CD4-positive, alpha-beta T cell (primary cell): ENCODE measurements at regions not wholly inside any gene's neighbourhood (a gene's known extent, or its start where the extent isn't known, plus 50 kb on each side); places are given as distances from the start of the nearest gene placed in this dataset.

ENCODE experiments used
- ATAC-seq: fragments of 200-7000 bp; cut with Tn5 transposase; one replicate; pipeline ENCODE4 v1.10.0; 2022; ENCODE audit warnings: mild to moderate bottlenecking; ENCODE audit not compliant: poor library complexity
- CTCF ChIA-PET: fragments of 350-600 bp; sonication (Branson Sonifier 250); formaldehyde crosslinking; loops from one replicate; lab custom pipeline; 2021; ENCODE audit warnings: antibody characterized with exemption, inconsistent platforms; lab: Charles Lee
- POLR2A ChIA-PET: fragments of 350-600 bp; sonication (Branson Sonifier 250); formaldehyde crosslinking; loops from one replicate; lab custom pipeline; 2021; ENCODE audit warnings: antibody characterized with exemption, inconsistent platforms; lab: Charles Lee
- DNase-seq, 14 experiments: peaks; one replicate each; pipeline ENCODE4 v3.0.0-alpha.2; 2013 to 2020; ENCODE audit warnings: mixed read lengths in 2 of 14
- H3K27ac ChIP-seq, 2 donors: one replicate each; pipeline versions ENCODE4 v1.5.1 to v1.7.0; 2013; ENCODE audit warnings: low read length in 2 of 2, low read depth in 1 of 2, mild to moderate bottlenecking in 1 of 2
- H3K27me3 ChIP-seq, 2 experiments: 1 replicate in 1 of 2; 2 replicates in 1 of 2; pipeline versions ENCODE4 v1.6.1 to v1.7.0; 2013; ENCODE audit warnings: low read length in 2 of 2, control low read depth in 1 of 2, mild to moderate bottlenecking in 1 of 2, moderate library complexity in 1 of 2; ENCODE audit not compliant: insufficient read depth in 2 of 2, control insufficient read depth in 1 of 2
- H3K36me3 ChIP-seq: one replicate; pipeline ENCODE4 v1.6.1; 2013; ENCODE audit warnings: low read length, control low read depth; ENCODE audit not compliant: insufficient read depth
- H3K4me1 ChIP-seq: one replicate; pipeline ENCODE4 v1.6.1; 2013; ENCODE audit warnings: low read length, control low read depth; ENCODE audit not compliant: insufficient read depth
- H3K4me3 ChIP-seq: one replicate; pipeline ENCODE4 v1.5.1; 2013; ENCODE audit warnings: mild to moderate bottlenecking, low read length, moderate library complexity
- H3K9me3 ChIP-seq, 2 experiments: 1 replicate in 1 of 2; 2 replicates in 1 of 2; pipeline versions ENCODE4 v1.6.1 to v1.7.0; 2013; ENCODE audit warnings: low read length in 2 of 2, mild to moderate bottlenecking in 2 of 2, control low read depth in 1 of 2, moderate library complexity in 1 of 2; ENCODE audit not compliant: control insufficient read depth in 1 of 2, insufficient read depth in 1 of 2
- H3K27ac Mint-ChIP-seq: one replicate; pipeline ENCODE4 v1.8.0; 2020; ENCODE audit warnings: mixed read lengths
- H3K27me3 Mint-ChIP-seq: one replicate; pipeline ENCODE4 v1.8.0; 2021; ENCODE audit warnings: mixed read lengths
- H3K36me3 Mint-ChIP-seq: one replicate; pipeline ENCODE4 v1.8.0; 2021; ENCODE audit warnings: low read depth, mixed read lengths
- H3K4me1 Mint-ChIP-seq: one replicate; pipeline ENCODE4 v1.8.0; 2021; ENCODE audit warnings: low read depth, mixed read lengths
- H3K4me3 Mint-ChIP-seq: one replicate; pipeline ENCODE4 v1.8.0; 2020; ENCODE audit warnings: mild to moderate bottlenecking, mixed read lengths
- H3K9me3 Mint-ChIP-seq: one replicate; pipeline ENCODE4 v1.8.0; 2020; ENCODE audit warnings: mixed read lengths
- CTCF ChIP-seq: fragments of 200-600 bp; IDR thresholded peaks from one replicate; pipeline ENCODE4 v1.8.0; 2022; ENCODE audit warnings: antibody characterized with exemption, mild to moderate bottlenecking
- intact Hi-C, 2 experiments: fragments of 100-400 bp; cut with DNase I in 1 of 2; cut with micrococcal nuclease in 1 of 2; formaldehyde crosslinking; loops; one replicate each; pipeline versions ENCODE4 v1.15.1 to v1.9.0; 2023 to 2025; cut with DNase I, micrococcal nuclease

- no peaks in the 10 kb centered on the region for H3K27me3 ChIP-seq
- CTCF ChIA-PET = no interaction called here
- ATAC-seq = peak; percentile 55
- H3K27ac ChIP-seq = no peak overlapping the region
- Mint-ChIP-seq H3K27ac (peak overlapping the region; percentile 33), H3K27me3 (no peaks in the 10 kb centered on the region), H3K4me3 (peak overlapping the region; percentile 42), H3K36me3 (no peaks in the 10 kb centered on the region), H3K4me1 (peaks cover 27% of the 10 kb centered on the region), H3K9me3 (no peaks in the 10 kb centered on the region)
- POLR2A ChIA-PET = interaction anchor here (3.0 kb wide), 1 partner anchor 402 kb away, joined by 19 read pairs; the partner anchor contains the start of gene HBP1
- intact Hi-C loops = no loop called here
- TF ChIP-seq CTCF = no peak
- H3K4me1 ChIP-seq = peaks cover 13% of the 10 kb centered on the region
- H3K4me3 ChIP-seq = no peak overlapping the region
- peak in 1 of 14 experiments; percentile 10 for DNase-seq
- no peaks in the 10 kb centered on the region for H3K9me3 ChIP-seq
- H3K36me3 ChIP-seq = no peaks in the 10 kb centered on the region
Observed at GRCh38 chr7:106767078-106767477, 98.0 kb upstream of the PIK3CG start.

DNA sequence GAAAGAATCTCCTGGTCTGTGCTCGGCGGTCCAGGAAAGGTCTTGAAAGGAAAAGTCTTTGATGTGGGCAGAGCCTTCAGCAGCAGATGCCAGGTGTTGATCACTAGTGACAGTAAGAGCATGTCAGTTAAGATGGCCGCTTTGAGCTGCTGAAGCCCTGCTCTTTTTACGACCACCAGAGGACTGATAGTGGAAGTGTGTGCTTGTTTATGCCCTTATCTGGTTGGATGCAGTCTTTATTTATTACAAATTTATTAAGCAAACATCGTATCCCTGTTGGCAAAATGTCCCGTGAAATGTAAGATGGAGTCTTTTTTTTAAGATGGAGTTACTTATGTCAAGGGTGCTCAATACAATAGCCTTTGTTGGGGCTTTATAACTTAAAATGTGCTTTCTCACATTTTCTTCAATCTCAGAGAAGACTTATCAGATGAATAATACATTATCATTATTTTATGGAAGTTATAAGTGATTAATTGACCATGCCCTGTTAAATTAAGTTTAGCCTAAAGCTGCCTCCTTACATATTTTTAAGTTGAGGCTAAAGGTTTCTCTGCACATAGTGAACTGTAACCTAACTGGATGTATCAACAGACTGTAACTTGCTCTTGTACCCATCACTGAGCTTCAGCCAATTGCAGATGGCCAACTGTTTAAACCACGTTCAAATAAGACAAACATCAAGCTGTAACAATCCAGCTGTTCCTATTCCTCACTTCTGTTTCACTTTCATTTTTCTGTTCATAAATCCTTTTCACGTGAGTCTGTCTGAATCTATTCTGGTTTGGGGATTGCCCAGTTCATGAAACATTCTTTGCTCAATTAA lies 97.4 kb upstream of the PIK3CG start:
- no peak overlapping the region for H3K27ac ChIP-seq
- no peaks in the 10 kb centered on the region for H3K27me3 ChIP-seq
- Mint-ChIP-seq H3K27ac (peak overlapping the region; percentile 59), H3K4me3 (peak overlapping the region; percentile 71), H3K9me3 (no peaks in the 10 kb centered on the region), H3K27me3 (no peaks in the 10 kb centered on the region), H3K4me1 (peaks cover 27% of the 10 kb centered on the region), H3K36me3 (no peaks in the 10 kb centered on the region)
- CTCF ChIA-PET = no interaction called here
- TF ChIP-seq CTCF = no peak
- ATAC-seq = peak; percentile 55
- peak in 4 of 14 experiments; percentile 4 to 53 (median 46) for DNase-seq
- intact Hi-C loops = no loop called here
- H3K4me3 ChIP-seq = peak overlapping the region; percentile 3
- no peaks in the 10 kb centered on the region for H3K9me3 ChIP-seq
- H3K36me3 ChIP-seq = no peaks in the 10 kb centered on the region
- POLR2A ChIA-PET = interaction anchor here (0.6 to 3.0 kb wide), 3 partner anchors 93 to 401 kb away, joined by 3 to 19 read pairs (median 6); partner anchors contain the start of genes CCDC71L and HBP1
- peaks cover 13% of the 10 kb centered on the region for H3K4me1 ChIP-seq

- intact Hi-C loops = no loop called here
- H3K9me3 ChIP-seq = no peaks in the 10 kb centered on the region
- no peak for TF ChIP-seq CTCF
- DNase-seq = peak in 2 of 14 experiments; percentile 37 to 39
- Mint-ChIP-seq H3K36me3 (no peaks in the 10 kb centered on the region), H3K4me1 (peaks cover 27% of the 10 kb centered on the region), H3K27me3 (no peaks in the 10 kb centered on the region), H3K9me3 (no peaks in the 10 kb centered on the region), H3K4me3 (peak overlapping the region; percentile 71), H3K27ac (peak overlapping the region; percentile 59)
- peaks cover 13% of the 10 kb centered on the region for H3K4me1 ChIP-seq
- ChIA-PET POLR2A (interaction anchor here (0.6 to 3.0 kb wide), 3 partner anchors 93 to 401 kb away, joined by 3 to 19 read pairs (median 6); partner anchors contain the start of genes CCDC71L and HBP1), CTCF (no interaction called here)
- no peaks in the 10 kb centered on the region for H3K27me3 ChIP-seq
- H3K27ac ChIP-seq = no peak overlapping the region
- H3K36me3 ChIP-seq = no peaks in the 10 kb centered on the region
- H3K4me3 ChIP-seq = peak overlapping the region; percentile 3
- ATAC-seq = peak; percentile 41
Observed at GRCh38 chr7:106768324-106768751, 96.7 kb upstream of the PIK3CG start.
